ENCODE measurements at regions not wholly inside any gene's neighbourhood (a gene's known extent, or its start where the extent isn't known, plus 50 kb on each side); places are given as distances from the start of the nearest gene placed in this dataset.

DNA sequence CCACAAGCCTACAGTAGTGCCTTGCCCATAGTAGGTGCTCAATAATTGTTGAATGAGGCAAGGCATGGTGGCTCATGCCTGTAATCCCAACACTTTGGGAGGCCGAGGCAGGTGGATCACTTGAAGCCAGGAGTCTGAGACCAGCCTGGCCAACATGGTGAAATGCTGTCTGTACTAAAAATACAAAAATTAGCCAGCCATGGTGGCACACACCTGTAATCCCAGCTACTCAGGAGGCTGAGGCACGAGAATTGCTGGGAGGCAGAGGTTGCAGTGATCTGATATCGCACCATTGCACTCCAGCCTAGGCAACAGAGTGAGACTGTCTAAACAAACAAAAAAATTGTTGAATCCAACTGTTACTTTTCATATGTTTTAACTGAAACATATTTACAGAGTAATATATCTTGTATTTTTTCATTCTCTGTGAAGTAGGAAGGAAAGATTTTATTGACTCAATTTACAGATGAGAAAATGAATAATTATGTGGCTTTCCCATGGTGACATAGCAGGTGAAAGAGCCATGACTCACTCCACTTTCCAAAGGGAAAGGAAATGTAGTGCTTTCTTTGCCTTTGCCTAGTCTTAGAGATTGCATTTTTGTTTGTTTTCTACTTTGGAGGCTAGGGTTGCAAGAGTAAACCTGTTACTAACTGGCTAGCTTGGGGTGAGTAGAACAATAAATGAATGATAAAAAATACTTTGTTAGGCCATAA, 95.4 kb upstream of the SLC38A4 start:
- no peak for TF ChIP-seq CTCF (IDR thresholded peaks at IDR 0.05)
- no peak for TF ChIP-seq EP300 (IDR thresholded peaks at IDR 0.05)
- no peak for TF ChIP-seq POLR2A (IDR thresholded peaks at IDR 0.05)
- no peak for TF ChIP-seq POLR2AphosphoS5 (IDR thresholded peaks at IDR 0.05)

Data from stomach (tissue), 4 donors.